Fibroblast of upper back skin (primary cell): ENCODE measurements at regions not wholly inside any gene's neighbourhood (a gene's known extent, or its start where the extent isn't known, plus 50 kb on each side); places are given as distances from the start of the nearest gene placed in this dataset.

Experiments used
- DNase-seq: peaks from one replicate; pipeline ENCODE4 v3.0.0-alpha.2; 2013

GRCh38 chr2:102078773-102079172, 63.8 kb upstream of the IL1R1 start:
- DNase-seq: no peak

- peak; percentile 56 for DNase-seq
These were observed 61.9 kb upstream of the IL1R1 start for GRCh38 chr2:102080451-102081242.

- no peak for DNase-seq
These were observed 61.4 kb upstream of the IL1R1 start for GRCh38 chr2:102081243-102081522.

GRCh38 chr2:102081606-102082005, 60.9 kb upstream of the IL1R1 start:
- DNase-seq: no peak

- DNase-seq: peak; percentile 88
These were observed 59.8 kb upstream of the IL1R1 start for GRCh38 chr2:102082571-102083392.

- no peak for DNase-seq
These were observed 59.2 kb upstream of the IL1R1 start for GRCh38 chr2:102083393-102083703.

GRCh38 chr2:102084651-102085050, 57.9 kb upstream of the IL1R1 start:
- no peak for DNase-seq

GRCh38 chr2:102085238-102085637, 57.3 kb upstream of the IL1R1 start:
- no peak for DNase-seq

- no peak for DNase-seq
These were observed 56.2 kb upstream of the IL1R1 start for GRCh38 chr2:102086150-102086872.

- DNase-seq: no peak
These were observed 51.4 kb upstream of the IL1R1 start for GRCh38 chr2:102091121-102091520.

GRCh38 chr2:102091908-102092307, 50.6 kb upstream of the IL1R1 start:
- DNase-seq: no peak

GRCh38 chr2:102092535-102092934, 50.0 kb upstream of the IL1R1 start:
- DNase-seq: no peak
